GM12874 (cell line): ENCODE measurements at regions not wholly inside any gene's neighbourhood (a gene's known extent, or its start where the extent isn't known, plus 50 kb on each side); places are given as distances from the start of the nearest gene placed in this dataset.

Experiments
- TF ChIP-seq, protein P1 (sequence below): IDR thresholded peaks from 2 replicates; pipeline ENCODE4 v1.5.1; 2011; ENCODE audit warnings: low read depth, mild to moderate bottlenecking, control low read depth, low read length, moderate library complexity; ENCODE audit not compliant: insufficient read depth

DNA sequence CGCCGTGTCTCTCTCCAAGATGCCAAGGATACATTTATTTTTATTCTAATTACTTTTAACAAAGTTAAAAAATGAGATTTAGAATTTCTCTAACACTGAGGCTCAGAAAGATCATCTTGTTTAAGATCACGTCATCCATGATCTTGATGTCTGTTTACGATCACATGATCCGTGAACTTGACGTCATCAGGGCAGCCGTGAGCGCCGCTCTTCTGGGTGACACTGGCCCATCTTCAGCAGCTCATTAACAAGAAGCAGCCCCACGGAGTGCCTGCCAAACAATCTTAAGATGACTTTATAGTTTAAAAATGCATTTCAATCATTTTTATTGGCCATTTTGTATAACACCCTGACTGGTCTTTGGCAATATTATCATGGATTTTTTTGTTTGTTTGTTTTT lies 291.1 kb upstream of the PRKCQ start:
- TF ChIP-seq, protein P1, sequence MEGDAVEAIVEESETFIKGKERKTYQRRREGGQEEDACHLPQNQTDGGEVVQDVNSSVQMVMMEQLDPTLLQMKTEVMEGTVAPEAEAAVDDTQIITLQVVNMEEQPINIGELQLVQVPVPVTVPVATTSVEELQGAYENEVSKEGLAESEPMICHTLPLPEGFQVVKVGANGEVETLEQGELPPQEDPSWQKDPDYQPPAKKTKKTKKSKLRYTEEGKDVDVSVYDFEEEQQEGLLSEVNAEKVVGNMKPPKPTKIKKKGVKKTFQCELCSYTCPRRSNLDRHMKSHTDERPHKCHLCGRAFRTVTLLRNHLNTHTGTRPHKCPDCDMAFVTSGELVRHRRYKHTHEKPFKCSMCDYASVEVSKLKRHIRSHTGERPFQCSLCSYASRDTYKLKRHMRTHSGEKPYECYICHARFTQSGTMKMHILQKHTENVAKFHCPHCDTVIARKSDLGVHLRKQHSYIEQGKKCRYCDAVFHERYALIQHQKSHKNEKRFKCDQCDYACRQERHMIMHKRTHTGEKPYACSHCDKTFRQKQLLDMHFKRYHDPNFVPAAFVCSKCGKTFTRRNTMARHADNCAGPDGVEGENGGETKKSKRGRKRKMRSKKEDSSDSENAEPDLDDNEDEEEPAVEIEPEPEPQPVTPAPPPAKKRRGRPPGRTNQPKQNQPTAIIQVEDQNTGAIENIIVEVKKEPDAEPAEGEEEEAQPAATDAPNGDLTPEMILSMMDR = no peak

GRCh38 chr10:6868036-6868725 lies 288.1 kb upstream of the PRKCQ start:
- TF ChIP-seq, protein P1 = no peak

- TF ChIP-seq, protein P1 = no peak
These were observed 286.7 kb upstream of the PRKCQ start for GRCh38 chr10:6866757-6867156.

- TF ChIP-seq, protein P1 = no peak
These were observed 284.1 kb upstream of the PRKCQ start for GRCh38 chr10:6864142-6864541.

- TF ChIP-seq, protein P1 = no peak
These were observed 283.3 kb upstream of the PRKCQ start for GRCh38 chr10:6863381-6863780.

DNA sequence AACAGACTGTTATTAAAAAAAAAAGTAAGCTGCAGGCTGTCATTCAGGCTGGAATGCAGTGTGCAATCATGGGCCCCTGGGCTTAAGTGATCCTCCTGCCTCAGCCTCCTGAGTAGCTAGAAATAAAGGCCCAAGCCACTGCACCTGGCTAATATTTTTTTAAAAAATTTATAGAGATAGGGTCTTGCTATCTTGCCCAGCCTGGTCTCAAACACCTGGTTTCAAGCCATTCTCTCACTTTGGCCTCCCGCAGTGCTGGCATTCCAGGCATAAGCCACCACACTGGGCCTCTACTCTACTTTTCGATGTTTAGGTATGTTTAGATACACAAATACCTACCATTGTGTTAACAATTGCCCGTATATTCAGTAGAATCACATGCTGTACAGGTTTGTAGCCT lies 270.4 kb upstream of the PRKCQ start:
- TF ChIP-seq, protein P1 = no peak

DNA sequence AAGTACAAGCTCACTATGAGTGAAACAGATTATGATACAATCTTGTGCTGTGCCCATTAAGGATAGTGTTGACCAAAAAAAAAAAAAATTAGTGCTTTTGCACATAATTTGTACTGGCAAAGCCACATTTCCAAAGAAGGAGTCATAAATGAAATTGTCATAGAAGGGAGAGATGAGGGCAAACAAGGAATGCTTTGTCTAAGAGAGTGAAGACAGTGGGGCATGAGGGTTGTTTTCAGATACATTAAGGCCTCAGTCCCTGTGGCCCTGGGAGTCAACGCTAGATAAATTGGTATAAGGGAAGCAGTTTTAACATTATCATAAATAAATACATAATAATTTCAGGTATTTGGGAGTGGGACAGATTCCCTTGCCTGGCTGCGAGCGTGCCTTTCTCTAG lies 267.5 kb upstream of the PRKCQ start:
- TF ChIP-seq, protein P1 = no peak
